ENCODE measurements at regions not wholly inside any gene's neighbourhood (a gene's known extent, or its start where the extent isn't known, plus 50 kb on each side); places are given as distances from the start of the nearest gene placed in this dataset.

DNA sequence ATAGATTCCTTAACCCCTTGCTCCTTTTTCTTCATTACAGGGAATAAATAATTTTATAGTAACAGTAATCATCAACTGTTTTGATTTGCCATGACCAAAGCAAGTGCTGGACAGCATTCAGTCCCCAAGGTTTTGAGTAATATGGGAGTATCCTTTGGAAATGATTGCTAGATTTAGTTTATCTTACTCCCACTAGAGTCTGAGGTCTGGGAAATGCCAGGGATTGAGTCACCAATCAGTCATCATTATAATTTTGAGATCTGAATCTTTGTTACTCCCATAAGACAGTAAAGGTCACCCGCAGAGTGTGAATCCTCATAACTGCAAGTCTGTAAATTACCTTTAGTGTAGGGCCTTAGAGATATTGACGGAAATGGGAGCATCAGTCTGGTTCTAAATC is 133.7 kb upstream of the SEMA3E start:
- TF ChIP-seq EZH2 (optimal IDR thresholded peaks at IDR 0.05; ENCODE audit: low read depth, low read length) (no peak), EZH2phosphoT487 (IDR thresholded peaks at IDR 0.05; ENCODE audit: low read length) (no peak)
- TF ChIP-seq, protein P1, sequence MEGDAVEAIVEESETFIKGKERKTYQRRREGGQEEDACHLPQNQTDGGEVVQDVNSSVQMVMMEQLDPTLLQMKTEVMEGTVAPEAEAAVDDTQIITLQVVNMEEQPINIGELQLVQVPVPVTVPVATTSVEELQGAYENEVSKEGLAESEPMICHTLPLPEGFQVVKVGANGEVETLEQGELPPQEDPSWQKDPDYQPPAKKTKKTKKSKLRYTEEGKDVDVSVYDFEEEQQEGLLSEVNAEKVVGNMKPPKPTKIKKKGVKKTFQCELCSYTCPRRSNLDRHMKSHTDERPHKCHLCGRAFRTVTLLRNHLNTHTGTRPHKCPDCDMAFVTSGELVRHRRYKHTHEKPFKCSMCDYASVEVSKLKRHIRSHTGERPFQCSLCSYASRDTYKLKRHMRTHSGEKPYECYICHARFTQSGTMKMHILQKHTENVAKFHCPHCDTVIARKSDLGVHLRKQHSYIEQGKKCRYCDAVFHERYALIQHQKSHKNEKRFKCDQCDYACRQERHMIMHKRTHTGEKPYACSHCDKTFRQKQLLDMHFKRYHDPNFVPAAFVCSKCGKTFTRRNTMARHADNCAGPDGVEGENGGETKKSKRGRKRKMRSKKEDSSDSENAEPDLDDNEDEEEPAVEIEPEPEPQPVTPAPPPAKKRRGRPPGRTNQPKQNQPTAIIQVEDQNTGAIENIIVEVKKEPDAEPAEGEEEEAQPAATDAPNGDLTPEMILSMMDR (IDR thresholded peaks at IDR 0.05; ENCODE audit: low read length) = no peak

All from MM.1S (cell line).